Posterior cingulate gyrus (tissue), 11 donors: ENCODE measurements at regions not wholly inside any gene's neighbourhood (a gene's known extent, or its start where the extent isn't known, plus 50 kb on each side); places are given as distances from the start of the nearest gene placed in this dataset.

Experiments
- DNase-seq, 10 donors: peaks; one replicate each; pipeline versions ENCODE4 v3.0.0 to v3.0.0-alpha.2; 2020 to 2021; ENCODE audit warnings: mixed read lengths in 3 of 10
- intact Hi-C: fragments of 100-400 bp; cut with DNase I; formaldehyde crosslinking; loops from one replicate; pipeline ENCODE4 v1.15.1; 2023

DNA sequence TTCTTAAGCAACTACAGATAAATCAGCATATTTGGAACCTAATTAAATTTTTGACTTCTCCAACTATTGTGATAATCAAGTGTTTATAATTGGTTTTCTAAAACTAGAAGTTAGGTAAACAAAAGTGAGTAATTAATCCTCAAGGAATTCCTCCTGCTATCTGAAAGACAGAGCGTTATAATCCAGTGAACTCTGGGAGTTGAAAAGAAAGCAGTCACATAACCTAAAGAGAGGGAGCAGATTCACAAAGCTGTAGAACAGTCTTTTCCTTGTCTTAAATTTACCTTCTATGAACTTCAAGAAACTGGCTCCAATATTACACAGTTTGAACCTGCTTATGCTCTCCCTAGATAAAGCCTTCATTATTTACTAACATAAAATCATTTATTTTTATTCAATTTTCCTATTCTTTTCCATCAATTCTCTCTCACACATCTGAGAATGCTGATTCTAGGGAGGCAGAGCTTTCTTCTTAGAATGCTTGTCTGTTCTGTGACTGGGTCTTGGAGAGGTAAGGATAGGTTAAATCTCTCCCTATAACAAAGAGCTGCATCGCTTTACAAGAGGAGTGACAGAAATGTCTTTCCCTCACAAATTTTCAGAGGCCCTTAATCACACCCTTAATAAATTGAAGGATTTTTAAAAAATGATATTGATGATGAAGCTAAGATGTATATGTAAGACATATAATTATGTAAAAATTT, 132.8 kb downstream of the TUSC7 start:
- no peak for DNase-seq
- intact Hi-C loops, result no loop called here

GRCh38 chr3:116848248-116848829, 138.8 kb downstream of the TUSC7 start:
- intact Hi-C loops, result no loop called here

DNA sequence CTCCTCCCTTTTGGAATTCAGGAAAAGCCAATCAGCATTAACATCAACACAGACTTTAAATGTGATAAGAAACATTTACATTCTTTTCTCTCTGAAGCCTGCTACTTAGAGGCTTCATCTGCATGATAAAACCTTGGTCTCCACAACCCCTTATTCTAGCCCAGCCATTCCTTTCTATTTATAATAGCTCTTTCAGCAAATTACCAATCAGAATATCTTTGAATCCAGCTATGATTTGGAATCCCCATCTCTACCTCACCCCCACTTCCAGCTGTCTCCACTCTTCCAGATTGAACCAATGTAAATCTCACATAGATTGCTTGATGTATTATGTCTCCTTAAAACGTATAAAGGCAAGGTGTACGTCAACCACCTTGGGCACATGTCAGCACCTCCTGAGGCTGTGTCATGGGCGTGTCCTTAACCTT, 139.7 kb downstream of the TUSC7 start:
- intact Hi-C loops, result no loop called here

More at GRCh38 chr3:116848248-116848829, 138.8 kb downstream of the TUSC7 start:
- no peak for DNase-seq

GRCh38 chr3:116852803-116853202, 143.2 kb downstream of the TUSC7 start:
- intact Hi-C loops, result no loop called here
- no peak for DNase-seq

More for the DNA sequence above, 139.7 kb downstream of the TUSC7 start:
- no peak for DNase-seq

DNA sequence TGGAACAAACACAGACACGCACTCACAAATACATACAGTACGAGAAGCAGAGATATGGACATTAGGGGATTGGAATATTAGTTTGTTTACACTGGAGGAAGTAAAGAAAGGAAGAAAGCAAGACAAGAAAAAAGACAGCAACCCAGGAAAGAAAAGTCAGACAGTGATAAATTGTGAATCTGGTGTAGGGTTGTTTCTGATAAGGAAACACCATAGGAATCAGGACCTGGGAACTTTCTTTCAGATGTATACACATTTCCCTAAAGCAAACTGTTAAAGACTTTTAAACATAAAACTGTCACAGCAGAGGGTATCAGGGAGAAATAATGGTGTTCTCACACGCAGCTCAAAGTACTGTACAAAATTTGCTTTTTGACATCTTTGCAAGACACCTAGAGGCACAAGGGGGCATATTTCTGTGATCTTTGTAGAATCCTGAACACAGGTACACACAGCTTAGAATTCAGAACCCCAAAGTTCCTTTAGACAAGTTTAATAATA, 153.7 kb downstream of the TUSC7 start:
- intact Hi-C loops, result loop anchor here (5.0 to 10.0 kb wide), 4 partner anchors 91 to 1134 kb away; no protein-coding TSS in a partner anchor
- DNase-seq, result no peak

DNA sequence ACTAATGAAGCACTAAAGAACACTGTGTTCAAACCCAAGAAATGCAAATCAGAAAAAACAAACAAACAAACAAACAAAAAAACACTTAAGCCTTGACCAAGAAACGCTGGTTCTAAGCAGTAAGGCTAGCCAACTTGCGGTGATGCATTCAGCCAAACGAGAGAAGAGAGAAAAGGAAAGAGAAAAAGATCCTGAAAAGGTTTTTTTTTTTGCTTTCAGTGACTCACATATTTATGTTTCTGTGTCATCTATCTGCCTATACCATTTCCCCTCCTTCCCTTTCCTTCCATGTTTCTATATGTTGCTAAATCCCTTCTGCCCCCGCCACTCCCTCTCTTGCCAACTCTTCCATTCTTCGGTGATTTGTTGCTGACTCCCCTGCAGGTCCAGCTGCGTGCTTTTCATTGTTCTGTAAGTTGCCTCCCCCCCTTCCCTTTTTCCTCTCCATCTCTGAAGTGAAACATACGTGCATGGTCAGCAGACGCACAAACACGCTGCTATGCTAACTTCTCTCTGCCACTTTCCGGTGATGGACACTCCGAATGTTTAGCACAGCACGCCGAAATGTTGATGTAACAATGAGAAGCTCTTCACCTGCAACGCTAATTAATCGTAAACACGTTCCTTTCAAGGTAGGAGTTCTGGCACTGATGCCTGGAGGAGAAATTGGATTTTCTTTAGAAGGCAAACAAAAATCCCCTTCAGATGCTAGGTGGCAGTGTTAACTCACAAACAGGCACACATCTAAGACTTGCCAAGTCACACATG, 154.4 kb downstream of the TUSC7 start:
- DNase-seq, result peak in 6 of 10 donors; percentile 7 to 71 (median 38)
- intact Hi-C loops, result loop anchor here (5.0 to 10.0 kb wide), 4 partner anchors 92 to 1133 kb away; no protein-coding TSS in a partner anchor

- no peak for DNase-seq
- intact Hi-C loops, result loop anchor here (5.0 to 10.0 kb wide), 4 partner anchors 92 to 1133 kb away; no protein-coding TSS in a partner anchor
These were observed 155.0 kb downstream of the TUSC7 start for GRCh38 chr3:116864590-116864927.

DNA sequence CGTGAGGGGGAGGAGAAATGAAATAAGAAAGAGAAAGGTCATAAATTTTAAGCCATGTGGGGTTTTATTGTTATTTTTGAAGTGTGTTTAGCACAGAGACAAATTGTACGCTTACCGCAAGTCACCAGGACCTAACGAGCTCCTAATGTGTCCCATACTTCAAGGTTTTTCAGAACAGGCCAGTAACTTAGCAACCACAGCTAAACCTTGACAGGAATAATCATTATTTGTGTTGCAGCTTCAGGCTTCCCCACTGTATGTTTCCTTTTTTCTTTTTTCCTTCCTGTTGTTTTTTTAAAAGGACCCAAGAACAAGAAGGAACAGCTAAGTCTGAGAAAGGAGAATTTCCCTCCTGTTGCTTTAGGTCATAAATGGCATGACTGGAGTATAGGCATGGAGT, 160.8 kb downstream of the TUSC7 start:
- intact Hi-C loops, result no loop called here

GRCh38 chr3:116871905-116872304, 162.3 kb downstream of the TUSC7 start:
- no peak for DNase-seq
- intact Hi-C loops, result no loop called here

More for the DNA sequence above, 160.8 kb downstream of the TUSC7 start:
- DNase-seq, result no peak

DNA sequence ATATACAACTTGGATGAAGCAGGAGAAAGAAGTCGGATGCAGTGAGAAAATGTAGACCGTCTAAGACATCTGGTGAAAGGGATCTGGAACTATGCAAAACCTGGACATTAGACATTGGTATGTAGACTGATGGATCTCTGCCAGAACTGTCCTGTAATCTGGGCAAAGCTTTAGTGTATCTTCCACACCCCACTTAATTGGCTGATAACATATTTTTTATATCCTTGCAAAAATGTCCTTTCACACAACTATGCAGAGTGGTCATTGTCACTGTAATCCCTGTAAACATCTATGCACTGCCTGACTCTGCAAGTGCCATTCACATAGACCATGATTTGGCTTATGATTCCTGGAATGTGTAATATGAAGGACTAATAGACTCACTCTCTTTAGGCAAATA, 163.1 kb downstream of the TUSC7 start:
- intact Hi-C loops, result no loop called here
- no peak for DNase-seq

GRCh38 chr3:116873142-116873541, 163.6 kb downstream of the TUSC7 start:
- no peak for DNase-seq
- intact Hi-C loops, result no loop called here

DNA sequence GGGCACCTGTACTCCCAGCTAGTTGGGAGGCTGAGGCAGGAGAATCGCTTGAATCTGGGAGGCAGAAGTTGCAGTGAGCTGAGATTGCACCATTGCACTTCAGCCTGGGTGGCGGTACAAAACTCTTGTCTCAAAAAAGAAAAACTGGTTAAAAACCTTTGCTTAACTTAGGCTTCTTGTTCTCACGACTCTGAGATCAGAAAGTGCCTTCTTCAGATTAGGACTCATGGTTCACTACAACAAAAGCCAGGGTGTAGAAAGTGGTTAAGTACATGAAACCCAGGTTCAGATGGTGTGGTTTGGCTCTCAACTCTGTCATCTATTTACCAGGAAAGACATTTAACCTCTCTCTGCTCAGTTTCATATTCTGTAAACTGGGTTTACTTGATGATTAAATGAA, 168.4 kb downstream of the TUSC7 start:
- intact Hi-C loops, result no loop called here
- no peak for DNase-seq

DNA sequence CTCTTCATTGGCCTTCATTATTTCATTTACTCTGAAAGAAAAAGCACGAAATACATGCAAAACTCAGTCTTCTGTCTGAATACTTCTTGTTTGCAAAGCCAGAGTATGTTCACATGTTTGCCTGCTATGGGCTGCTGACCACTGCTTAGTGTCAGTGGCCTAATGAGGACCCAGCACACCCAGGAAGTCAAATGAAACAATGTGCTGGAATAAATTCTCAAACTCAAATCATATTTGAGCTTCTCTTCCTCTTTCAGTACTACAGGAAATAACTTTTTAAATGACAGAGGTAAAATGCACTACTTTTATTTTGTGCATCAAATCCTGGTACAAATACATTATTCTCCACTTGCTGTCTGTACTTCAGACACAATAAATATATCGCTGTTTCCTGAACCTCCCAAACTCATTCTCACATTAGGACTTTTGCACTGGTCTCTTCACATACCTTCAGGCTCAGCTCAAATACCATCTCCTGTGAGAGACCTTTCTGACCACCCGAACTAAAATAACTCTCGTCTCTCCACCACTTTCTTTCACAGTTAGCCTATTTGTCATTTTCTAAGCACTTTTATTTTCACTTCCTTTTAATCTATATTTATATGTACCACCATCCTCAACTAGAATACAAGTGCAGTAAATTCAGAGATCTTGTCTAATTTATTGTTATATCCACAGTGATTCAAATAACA, 176.8 kb downstream of the TUSC7 start:
- DNase-seq, result no peak
- intact Hi-C loops, result no loop called here

DNA sequence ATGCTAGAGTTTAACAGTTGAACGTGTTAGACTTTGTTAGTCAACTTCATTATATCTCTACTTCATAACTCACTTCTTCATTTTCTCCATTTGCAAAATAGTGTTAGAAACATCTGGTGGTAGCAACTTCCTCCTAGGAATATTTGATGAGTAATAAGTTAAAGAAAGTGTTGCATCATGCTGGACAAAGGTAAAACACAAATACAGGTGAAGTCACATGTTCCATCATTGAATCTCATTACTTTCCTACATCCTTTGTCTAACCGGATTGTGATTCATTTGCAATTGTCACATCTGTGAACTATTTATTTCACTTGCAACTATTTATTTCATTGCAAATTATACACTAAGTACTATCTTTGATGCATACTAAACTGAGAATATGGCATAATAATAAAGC, 186.5 kb downstream of the TUSC7 start:
- DNase-seq, result no peak
- intact Hi-C loops, result no loop called here

- DNase-seq, result no peak
- intact Hi-C loops, result no loop called here
These were observed 187.8 kb downstream of the TUSC7 start for GRCh38 chr3:116897382-116897781.

GRCh38 chr3:116899253-116899652, 189.7 kb downstream of the TUSC7 start:
- no peak for DNase-seq
- intact Hi-C loops, result no loop called here

- intact Hi-C loops, result no loop called here
- no peak for DNase-seq
These were observed 195.8 kb downstream of the TUSC7 start for GRCh38 chr3:116905334-116905733.

DNA sequence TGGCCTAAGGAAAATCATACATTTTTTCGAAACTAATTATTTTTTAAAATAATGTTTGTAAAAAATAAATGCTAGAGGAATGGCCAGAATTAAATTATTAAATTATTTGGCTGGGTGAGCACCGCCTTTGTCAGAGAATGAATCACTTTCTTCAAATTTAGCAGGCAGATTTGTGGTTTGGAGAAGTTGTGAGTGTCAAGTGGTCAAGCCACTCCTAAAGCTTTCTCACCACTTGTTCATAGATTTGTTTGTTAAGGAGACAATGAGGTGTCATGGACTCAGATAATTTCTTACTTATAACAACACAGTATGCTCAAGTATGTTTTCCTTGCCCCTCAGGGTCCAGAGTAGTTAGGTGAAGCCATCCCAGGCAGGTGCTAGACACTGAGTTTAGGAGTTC, 196.2 kb downstream of the TUSC7 start:
- DNase-seq, result no peak
- intact Hi-C loops, result no loop called here

DNA sequence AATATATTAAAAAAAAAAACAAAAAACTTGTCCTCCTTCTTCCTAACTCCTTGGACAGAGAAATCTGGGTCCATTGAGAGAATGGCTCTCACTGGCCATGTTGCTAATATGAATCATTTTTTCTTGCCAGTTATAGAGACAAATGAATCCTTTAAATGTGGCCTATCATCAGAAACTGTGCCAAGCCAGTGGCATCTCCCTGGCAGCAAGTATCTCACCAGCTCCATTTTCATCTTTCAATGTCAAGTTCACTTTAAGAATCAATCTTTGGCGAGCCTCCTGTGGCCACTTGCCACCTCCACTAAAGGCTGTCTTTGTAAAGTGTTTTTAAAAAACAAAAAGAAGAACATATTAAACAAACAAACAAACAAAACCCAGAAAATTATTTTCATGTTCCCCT, 202.5 kb downstream of the TUSC7 start:
- intact Hi-C loops, result no loop called here
- no peak for DNase-seq

GRCh38 chr3:116914004-116914403, 204.4 kb downstream of the TUSC7 start:
- intact Hi-C loops, result no loop called here
- DNase-seq, result no peak

GRCh38 chr3:116916836-116917235, 207.3 kb downstream of the TUSC7 start:
- no peak for DNase-seq
- intact Hi-C loops, result no loop called here
